Upper lobe of left lung (tissue), 4 donors: ENCODE measurements at regions not wholly inside any gene's neighbourhood (a gene's known extent, or its start where the extent isn't known, plus 50 kb on each side); places are given as distances from the start of the nearest gene placed in this dataset.

Source experiments
- POLR2A ChIP-seq, 4 donors: fragments of 450-650 bp; IDR thresholded peaks; one replicate each; pipeline ENCODE4 v1.5.1; 2016 to 2017; ENCODE audit warnings: antibody characterized with exemption in 4 of 4, mild to moderate bottlenecking in 2 of 4
- POLR2AphosphoS5 ChIP-seq, 2 donors: sonication (generic); formaldehyde crosslinking; IDR thresholded peaks; one replicate each; pipeline ENCODE4 v1.5.1; 2017; ENCODE audit warnings: antibody characterized with exemption in 2 of 2
- TF ChIP-seq, protein P1 (sequence below), 6 experiments: fragments of 450-650 bp in 4 of 6; fragments of 200-600 bp in 2 of 6; sonication (generic) in 2 of 6; IDR thresholded peaks; one replicate each; pipeline ENCODE4 v1.5.1; 2016 to 2019; ENCODE audit warnings: antibody characterized with exemption in 6 of 6

GRCh38 chr2:222355860-222356259, 57.1 kb upstream of the PAX3 start:
- TF ChIP-seq, protein P1, sequence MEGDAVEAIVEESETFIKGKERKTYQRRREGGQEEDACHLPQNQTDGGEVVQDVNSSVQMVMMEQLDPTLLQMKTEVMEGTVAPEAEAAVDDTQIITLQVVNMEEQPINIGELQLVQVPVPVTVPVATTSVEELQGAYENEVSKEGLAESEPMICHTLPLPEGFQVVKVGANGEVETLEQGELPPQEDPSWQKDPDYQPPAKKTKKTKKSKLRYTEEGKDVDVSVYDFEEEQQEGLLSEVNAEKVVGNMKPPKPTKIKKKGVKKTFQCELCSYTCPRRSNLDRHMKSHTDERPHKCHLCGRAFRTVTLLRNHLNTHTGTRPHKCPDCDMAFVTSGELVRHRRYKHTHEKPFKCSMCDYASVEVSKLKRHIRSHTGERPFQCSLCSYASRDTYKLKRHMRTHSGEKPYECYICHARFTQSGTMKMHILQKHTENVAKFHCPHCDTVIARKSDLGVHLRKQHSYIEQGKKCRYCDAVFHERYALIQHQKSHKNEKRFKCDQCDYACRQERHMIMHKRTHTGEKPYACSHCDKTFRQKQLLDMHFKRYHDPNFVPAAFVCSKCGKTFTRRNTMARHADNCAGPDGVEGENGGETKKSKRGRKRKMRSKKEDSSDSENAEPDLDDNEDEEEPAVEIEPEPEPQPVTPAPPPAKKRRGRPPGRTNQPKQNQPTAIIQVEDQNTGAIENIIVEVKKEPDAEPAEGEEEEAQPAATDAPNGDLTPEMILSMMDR (IDR thresholded peaks at IDR 0.05): no peak
- TF ChIP-seq POLR2AphosphoS5 (IDR thresholded peaks at IDR 0.05): no peak
- no peak for TF ChIP-seq POLR2A (IDR thresholded peaks at IDR 0.05)
